ENCODE measurements at regions not wholly inside any gene's neighbourhood (a gene's known extent, or its start where the extent isn't known, plus 50 kb on each side); places are given as distances from the start of the nearest gene placed in this dataset.

GRCh38 chr3:30357897-30358296 is 248.5 kb upstream of the TGFBR2 start:
- TF ChIP-seq CTCF (IDR thresholded peaks at IDR 0.05): no peak
- TF ChIP-seq EP300 (IDR thresholded peaks at IDR 0.05): no peak
